Germinal center (tissue), 1 donor: ENCODE measurements at regions not wholly inside any gene's neighbourhood (a gene's known extent, or its start where the extent isn't known, plus 50 kb on each side); places are given as distances from the start of the nearest gene placed in this dataset.
"Not testable (repeated sequence)": the region's sequence is repeated elsewhere in the genome, so short reads cannot be mapped to it uniquely, and the experiment has no call there.

Experiments used
- DNase-seq: peaks from one replicate; pipeline ENCODE4 v3.0.0; 2012; ENCODE audit warnings: mixed read lengths, low spot score

DNA sequence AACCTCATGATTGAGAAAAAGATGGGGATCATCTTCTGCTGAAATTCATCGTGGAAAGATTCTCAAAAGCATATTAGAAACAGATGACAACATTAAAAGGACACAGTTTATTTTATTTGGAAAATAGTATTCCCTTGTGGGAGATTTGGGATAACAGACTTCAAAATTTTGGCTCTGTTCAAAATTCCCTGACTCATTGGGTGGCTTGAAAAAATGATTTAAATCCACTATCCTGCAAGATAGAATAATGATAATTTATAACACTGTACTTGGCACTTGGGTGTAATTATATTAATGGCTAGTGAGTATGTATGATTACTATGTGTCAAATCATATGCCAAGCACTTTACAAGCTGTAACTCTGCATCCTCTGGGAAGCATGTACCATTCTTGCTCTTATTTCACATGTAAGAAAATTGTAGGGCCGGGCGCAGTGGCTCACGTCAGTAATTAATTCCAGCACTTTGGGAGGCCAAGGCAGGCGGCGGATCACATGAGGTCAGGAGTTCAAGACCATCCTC is 128.8 kb downstream of the LMNTD1 start:
- DNase-seq = no peak

- no peak for DNase-seq
These were observed 129.6 kb downstream of the LMNTD1 start for GRCh38 chr12:25423355-25424050.

DNA sequence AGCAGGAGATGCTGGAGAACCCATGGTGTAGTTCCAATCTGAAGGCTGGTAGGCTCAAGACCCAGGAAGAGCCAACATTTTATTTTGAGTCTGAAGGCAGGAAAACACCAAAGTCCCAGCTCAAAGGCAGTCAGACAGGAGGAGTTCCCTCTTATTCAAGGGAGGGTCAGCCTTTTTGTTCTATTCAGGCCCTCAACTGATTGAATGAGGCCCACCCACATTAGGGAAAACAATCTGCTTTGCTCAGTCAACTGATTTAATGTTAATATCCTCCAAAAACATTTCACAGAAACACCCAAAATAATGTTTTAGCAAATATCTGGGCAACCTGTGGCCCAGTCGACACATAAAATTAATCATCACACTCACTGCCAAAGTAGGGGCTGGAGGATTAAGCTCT is 130.8 kb downstream of the LMNTD1 start:
- no peak for DNase-seq

DNA sequence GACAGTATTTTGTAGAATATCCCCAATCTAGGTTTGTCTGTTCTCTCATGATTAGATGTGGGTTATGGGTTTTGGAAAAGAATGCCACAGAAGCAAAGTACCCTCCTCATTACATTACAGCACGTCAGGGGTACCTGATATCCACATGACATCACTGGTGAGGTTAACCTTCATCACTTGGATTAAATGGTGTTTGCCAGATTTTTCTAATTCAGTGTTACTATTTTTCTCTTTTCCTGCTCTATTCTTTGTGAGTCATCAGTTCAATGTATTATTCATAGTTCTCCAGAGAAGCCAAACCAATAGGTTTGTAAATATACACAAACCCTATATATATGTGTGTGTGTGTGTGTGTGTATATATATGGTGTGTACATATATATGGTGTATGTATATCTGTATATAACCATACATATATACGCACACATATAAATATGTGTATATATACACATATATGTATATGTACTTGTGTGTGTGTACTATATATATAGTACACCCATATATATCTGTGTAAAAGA is 131.4 kb downstream of the LMNTD1 start:
- DNase-seq = no peak

DNA sequence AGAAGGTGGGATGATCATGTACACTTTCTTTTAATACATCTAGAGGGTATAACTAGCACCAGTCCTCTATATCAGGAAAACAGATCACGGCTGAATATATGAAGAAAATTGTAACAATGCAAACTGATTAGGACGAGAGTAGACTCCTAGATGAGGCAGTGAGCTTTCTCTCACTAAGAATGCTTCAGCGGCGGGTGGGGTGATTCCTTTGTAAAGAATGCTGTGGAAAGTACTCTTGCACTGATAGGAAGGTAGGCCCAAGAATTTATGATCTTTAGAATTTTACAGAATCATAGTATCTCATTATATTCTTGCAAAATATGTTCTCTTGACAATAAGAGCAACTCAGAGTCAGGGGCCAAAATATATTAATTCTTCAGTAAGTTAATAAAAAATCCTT is 133.0 kb downstream of the LMNTD1 start:
- DNase-seq = no peak

- no peak for DNase-seq
These were observed 133.5 kb downstream of the LMNTD1 start for GRCh38 chr12:25419595-25419994.

DNA sequence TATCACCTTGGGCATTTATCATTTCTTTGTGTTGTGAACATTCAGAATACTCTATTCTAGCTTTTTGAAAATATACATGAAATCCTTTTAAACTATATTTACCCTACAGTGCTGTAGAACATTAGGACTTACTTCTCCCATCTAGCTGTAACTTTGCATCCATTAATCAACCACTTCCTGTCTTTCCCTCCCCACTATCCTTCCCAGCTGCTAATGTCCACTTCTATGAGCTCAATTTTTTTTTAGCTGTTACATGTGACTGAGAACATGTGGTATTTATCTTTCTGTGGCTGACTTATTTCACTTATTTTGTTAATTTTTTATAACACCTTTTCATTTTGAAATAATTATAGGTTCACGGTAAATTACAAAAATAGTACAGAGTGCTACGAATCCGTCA is 136.0 kb downstream of the LMNTD1 start:
- DNase-seq = no peak

DNA sequence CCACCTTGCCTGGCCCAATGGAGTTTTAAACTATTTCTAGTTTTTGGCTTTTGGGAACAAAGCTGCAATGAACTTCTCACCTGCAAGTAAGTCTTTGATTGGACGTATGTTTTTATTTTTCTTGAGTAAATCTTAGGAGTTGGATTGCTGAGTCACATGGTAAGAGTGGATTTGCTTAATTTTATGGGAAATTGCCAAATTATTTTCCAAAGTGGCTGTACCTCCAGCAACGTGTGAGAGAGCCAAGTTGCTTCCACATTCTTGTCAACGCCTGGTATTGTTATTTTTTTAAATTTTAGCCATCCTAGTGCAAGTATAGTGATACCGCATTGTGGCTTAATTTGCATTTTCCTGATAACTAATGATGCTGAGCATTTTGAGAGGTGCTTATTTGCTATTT is 136.6 kb downstream of the LMNTD1 start:
- DNase-seq = no peak

DNA sequence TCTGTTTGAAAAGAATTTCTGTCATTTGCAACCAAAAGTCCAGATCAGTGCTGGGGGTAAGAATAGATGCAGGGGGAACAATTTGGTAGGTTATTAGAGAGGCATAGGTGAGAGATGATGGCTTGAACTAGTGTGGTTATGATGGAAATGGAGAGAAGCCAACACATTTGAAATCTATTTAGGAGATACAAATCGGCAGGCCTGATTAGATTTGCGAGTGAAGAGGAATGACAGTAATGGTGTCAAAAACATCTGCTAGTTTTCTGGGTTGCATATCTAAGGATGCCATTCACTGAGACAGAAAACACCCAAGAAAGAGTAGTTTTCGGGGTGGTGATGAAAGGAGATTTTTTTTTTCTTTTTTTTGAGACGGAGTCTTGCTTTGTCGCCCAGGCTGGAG is 138.1 kb downstream of the LMNTD1 start:
- DNase-seq = no peak

- no peak for DNase-seq
These were observed 140.3 kb downstream of the LMNTD1 start for GRCh38 chr12:25412735-25413134.

- DNase-seq = no peak
These were observed 148.1 kb downstream of the LMNTD1 start for GRCh38 chr12:25404955-25405354.

DNA sequence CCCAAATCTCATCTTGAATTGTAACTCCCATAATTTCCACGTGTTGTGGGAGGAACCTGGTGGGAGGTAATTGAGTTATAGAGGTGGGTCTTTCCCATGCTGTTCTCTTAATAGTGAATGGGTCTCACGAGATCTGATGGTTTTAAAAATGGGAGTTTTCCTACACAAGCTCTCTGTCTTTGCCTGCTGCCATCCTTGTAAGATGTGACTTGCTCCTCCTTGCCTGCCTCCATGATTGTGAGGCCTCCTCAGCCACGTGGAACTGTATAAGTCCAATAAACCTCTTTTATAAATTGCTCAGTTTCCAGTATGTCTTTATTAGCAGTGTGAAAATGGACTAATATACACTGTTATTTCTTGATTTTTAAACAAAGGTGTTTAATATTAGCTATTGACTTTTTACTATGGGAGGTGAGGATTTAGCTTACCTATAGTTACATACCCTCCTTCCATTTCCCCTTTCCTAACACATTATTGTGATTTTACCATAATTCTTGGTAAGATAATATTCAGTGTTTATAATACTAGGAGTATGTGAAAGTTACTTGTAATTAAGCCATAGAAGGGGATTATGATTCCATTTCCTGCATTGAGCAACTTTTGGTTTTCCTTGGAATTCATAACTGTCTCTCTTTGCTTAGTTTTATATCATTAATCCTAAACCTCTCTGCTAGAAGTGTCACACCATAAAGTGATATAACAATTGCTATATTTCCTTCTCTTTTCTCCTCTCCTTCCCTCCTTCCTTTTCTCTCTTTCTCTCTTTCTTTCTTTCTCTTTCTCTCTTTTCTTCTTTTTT is 151.0 kb upstream of the KRAS start:
- DNase-seq = no peak

GRCh38 chr12:25397001-25397400 is 146.3 kb upstream of the KRAS start:
- no peak for DNase-seq

- DNase-seq = no peak
These were observed 144.5 kb upstream of the KRAS start for GRCh38 chr12:25395227-25395626.

DNA sequence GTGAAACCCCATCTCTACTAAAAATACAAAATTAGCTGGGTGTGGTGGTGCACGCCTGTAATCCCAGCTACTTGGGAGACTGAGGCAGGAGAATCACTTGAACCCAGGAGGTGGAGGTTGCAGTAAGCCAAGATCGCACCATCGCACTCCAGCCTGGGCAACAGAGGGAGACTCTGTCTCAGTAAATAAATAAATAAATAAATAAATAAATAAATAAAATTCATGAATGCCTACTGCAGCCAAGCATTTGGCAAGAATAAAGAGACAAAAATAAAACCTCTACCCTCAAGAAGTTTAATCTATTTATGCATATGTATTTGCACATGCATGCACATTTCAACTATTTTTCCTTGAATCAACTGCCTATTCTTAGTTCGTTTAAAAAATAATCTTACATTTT is 144.0 kb upstream of the KRAS start:
- DNase-seq = not testable (repeated sequence)

DNA sequence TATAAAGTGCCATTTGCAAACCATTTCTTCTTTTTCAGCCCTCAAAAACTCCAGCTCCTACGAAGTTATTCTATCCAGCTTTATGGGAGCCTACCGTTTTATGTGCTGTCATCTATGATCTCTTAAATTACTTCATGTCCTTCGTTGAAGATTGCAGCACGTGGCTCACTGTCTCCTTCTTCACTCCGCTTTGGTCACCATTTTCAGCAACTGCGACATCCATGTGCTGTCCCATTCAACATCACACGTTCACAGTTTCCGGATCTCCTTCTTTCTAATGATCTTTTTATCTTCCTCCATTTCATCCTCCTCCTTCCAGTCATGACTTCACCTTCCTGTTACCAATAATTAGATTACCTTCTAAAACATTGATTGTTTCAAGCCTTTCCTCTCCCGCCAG is 143.3 kb upstream of the KRAS start:
- no peak for DNase-seq

DNA sequence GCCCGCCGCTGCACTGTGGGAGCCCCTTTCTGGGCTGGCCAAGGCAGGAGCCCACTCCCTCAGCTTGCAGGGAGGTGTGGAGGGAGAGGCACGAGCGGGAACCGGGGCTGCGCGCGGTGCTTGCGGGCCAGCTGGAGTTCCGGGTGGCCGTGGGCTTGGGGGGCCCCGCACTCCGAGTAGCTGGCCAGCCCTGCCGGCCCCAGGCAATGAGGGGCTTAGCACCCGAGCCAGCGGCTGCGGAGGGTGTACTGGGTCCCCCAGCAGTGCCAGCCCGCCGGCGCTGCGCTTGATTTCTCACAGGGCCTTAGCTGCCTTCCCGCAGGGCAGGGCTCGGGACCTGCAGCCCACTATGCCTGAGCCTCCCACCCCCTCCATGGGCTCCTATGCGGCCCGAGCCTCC is 140.6 kb upstream of the KRAS start:
- DNase-seq = not testable (repeated sequence)

- no peak for DNase-seq
These were observed 137.5 kb upstream of the KRAS start for GRCh38 chr12:25388183-25388582.

DNA sequence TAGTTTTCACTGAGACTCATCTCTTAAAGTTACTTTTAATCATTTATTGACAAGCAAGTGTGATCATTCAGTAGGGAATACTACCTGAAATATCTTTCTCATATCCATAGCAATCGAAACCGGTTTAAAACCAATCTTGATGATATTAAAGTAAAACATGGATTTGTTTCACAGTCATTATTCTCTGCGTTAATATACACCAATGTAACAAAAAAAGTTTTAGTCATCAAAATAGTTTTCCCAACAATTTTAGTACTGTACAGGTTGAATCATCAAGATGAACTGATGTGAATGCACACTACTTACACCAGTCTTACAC is 137.0 kb upstream of the KRAS start:
- DNase-seq = no peak

DNA sequence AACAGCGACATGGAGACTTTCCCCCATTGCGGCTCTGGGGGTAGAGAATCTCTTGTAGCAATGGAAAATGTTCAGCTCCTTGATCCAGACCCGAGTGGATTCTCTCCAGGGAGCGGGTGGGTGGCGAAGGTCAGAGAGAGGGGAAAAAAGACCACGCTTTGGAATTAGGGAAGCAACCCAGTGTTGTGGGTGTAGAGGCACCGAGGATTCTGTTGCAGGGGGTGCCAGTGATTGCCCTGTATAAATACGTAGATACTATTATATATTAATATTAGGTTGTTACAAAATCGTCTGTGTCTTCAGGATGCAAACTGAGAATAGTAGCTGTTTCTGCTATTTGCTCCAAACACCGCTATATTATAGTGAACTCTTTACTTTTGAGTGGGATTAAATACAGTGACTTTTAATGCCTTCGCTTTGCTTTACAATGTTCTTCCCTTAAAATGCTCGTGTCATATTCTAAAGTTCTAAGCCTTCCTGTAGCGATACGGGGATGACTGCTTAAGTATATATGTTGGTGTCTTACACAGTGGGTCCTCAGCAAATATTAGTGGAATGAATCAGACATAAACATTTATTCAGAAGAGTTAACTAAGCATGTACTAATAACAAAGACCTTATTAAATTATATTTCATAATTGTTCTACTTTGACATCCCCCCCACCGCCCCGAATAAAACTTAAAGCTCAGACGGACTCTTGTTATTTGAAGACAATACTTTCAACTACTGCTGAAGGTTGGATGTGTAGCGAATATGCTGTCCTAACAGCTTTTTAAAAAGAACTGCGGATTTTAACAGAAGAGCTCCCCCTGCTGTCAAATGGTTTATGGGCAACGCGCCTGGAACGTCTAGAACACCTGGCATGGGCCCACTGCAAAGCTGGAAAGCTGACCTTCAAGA is 136.4 kb upstream of the KRAS start:
- DNase-seq = peak; percentile 57

- DNase-seq = no peak
These were observed 134.1 kb upstream of the KRAS start for GRCh38 chr12:25384893-25385248.
